H9 (cell line): ENCODE measurements at regions not wholly inside any gene's neighbourhood (a gene's known extent, or its start where the extent isn't known, plus 50 kb on each side); places are given as distances from the start of the nearest gene placed in this dataset.

Experiments used
- DNase-seq: peaks from one replicate; pipeline ENCODE4 v3.0.0-alpha.2; 2017
- H2AFZ ChIP-seq: one replicate; pipeline ENCODE4 v1.6.1; 2013; ENCODE audit warnings: mild to moderate bottlenecking, low read length, control low read depth, moderate library complexity
- H2AK5ac ChIP-seq: 2 replicates; pipeline ENCODE4 v1.6.1; 2013; ENCODE audit warnings: low read length, control low read depth, mixed read lengths; ENCODE audit not compliant: insufficient read length
- H2BK120ac ChIP-seq: one replicate; pipeline ENCODE4 v1.6.1; 2013; ENCODE audit warnings: low read depth, mild to moderate bottlenecking, low read length, control low read depth, inconsistent platforms; ENCODE audit not compliant: poor library complexity, severe bottlenecking
- H2BK12ac ChIP-seq: 2 replicates; pipeline ENCODE4 v1.6.1; 2013; ENCODE audit warnings: low read length, control low read depth, mixed read lengths, low read depth; ENCODE audit not compliant: insufficient read length
- H2BK15ac ChIP-seq: 2 replicates; pipeline ENCODE4 v1.6.1; 2013; ENCODE audit warnings: low read depth, low read length, control low read depth
- H2BK20ac ChIP-seq: one replicate; pipeline ENCODE4 v1.6.1; 2013; ENCODE audit warnings: low read depth, mild to moderate bottlenecking, low read length, control low read depth, inconsistent platforms; ENCODE audit not compliant: poor library complexity, severe bottlenecking
- H2BK5ac ChIP-seq: 2 replicates; pipeline ENCODE4 v1.6.1; 2013; ENCODE audit warnings: low read length, control low read depth, mixed read lengths; ENCODE audit not compliant: insufficient read length
- H3K14ac ChIP-seq: 2 replicates; pipeline ENCODE4 v1.6.1; 2013; ENCODE audit warnings: low read length, control low read depth; ENCODE audit not compliant: insufficient read depth
- H3K18ac ChIP-seq: 2 replicates; pipeline ENCODE4 v1.6.1; 2013; ENCODE audit warnings: low read depth, mild to moderate bottlenecking, mixed read lengths, low read length, control low read depth; ENCODE audit not compliant: insufficient read length
- H3K23ac ChIP-seq: 2 replicates; pipeline ENCODE4 v1.6.1; 2013; ENCODE audit warnings: low read length, control low read depth, mixed read lengths, low read depth; ENCODE audit not compliant: insufficient read length
- H3K23me2 ChIP-seq: 2 replicates; pipeline ENCODE4 v1.6.1; 2013; ENCODE audit warnings: low read depth, mild to moderate bottlenecking, mixed read lengths, low read length, control low read depth; ENCODE audit not compliant: insufficient read length, poor library complexity, severe bottlenecking
- H3K27ac ChIP-seq: 2 replicates; pipeline ENCODE4 v1.5.1; 2013; ENCODE audit warnings: low read length, control low read depth, mixed read lengths, low read depth; ENCODE audit not compliant: insufficient read length
- H3K27me3 ChIP-seq: 2 replicates; pipeline ENCODE4 v1.6.1; 2013; ENCODE audit warnings: low read length, control low read depth, inconsistent platforms; ENCODE audit not compliant: insufficient read depth
- H3K4ac ChIP-seq: 2 replicates; pipeline ENCODE4 v1.6.1; 2013; ENCODE audit warnings: low read depth, mild to moderate bottlenecking, control low read depth, inconsistent platforms, low read length, moderate library complexity
- H3K4me1 ChIP-seq: 2 replicates; pipeline ENCODE4 v1.6.1; 2013; ENCODE audit warnings: low read length, control low read depth, inconsistent platforms; ENCODE audit not compliant: insufficient read depth
- H3K4me2 ChIP-seq: 2 replicates; pipeline ENCODE4 v1.6.1; 2013; ENCODE audit warnings: low read length, control low read depth, mixed read lengths; ENCODE audit not compliant: insufficient read length, insufficient read depth
- H3K56ac ChIP-seq: 2 replicates; pipeline ENCODE4 v1.6.1; 2013; ENCODE audit warnings: low read depth, mild to moderate bottlenecking, mixed read lengths, low read length, control low read depth; ENCODE audit not compliant: insufficient read length
- H3K79me1 ChIP-seq: 2 replicates; pipeline ENCODE4 v1.6.1; 2013; ENCODE audit warnings: low read depth, mild to moderate bottlenecking, moderate library complexity, low read length, control low read depth, inconsistent platforms; ENCODE audit not compliant: insufficient read depth, poor library complexity, severe bottlenecking
- H3K79me2 ChIP-seq: 2 replicates; pipeline ENCODE4 v1.6.1; 2013; ENCODE audit warnings: low read length, control low read depth, inconsistent platforms; ENCODE audit not compliant: insufficient read depth
- H3K9ac ChIP-seq: 2 replicates; pipeline ENCODE4 v1.6.1; 2013; ENCODE audit warnings: low read length, control low read depth, mixed read lengths; ENCODE audit not compliant: insufficient read length; ENCODE audit errors: extremely low read depth
- H3K9me3 ChIP-seq: one replicate; pipeline ENCODE4 v1.6.1; 2013; ENCODE audit warnings: low read depth, low read length, inconsistent platforms; ENCODE audit not compliant: control insufficient read depth
- H3T11ph ChIP-seq: one replicate; pipeline ENCODE4 v1.6.1; 2013; ENCODE audit warnings: mild to moderate bottlenecking, low read length, control low read depth, inconsistent platforms
- H4K20me1 ChIP-seq: one replicate; pipeline ENCODE4 v1.6.1; 2013; ENCODE audit not compliant: control insufficient read depth, insufficient read length, insufficient read depth
- H4K5ac ChIP-seq: 2 replicates; pipeline ENCODE4 v1.6.1; 2013; ENCODE audit warnings: low read depth, mild to moderate bottlenecking, mixed read lengths, low read length, control low read depth; ENCODE audit not compliant: insufficient read length
- H4K8ac ChIP-seq: replicated peaks from 2 replicates; pipeline ENCODE4 v1.6.1; 2013; ENCODE audit warnings: low read length, control low read depth, mixed read lengths, low read depth; ENCODE audit not compliant: insufficient read length
- H4K91ac ChIP-seq: 2 replicates; pipeline ENCODE4 v1.6.1; 2013; ENCODE audit warnings: low read depth, mild to moderate bottlenecking, moderate library complexity, mixed read lengths, low read length, control low read depth; ENCODE audit not compliant: insufficient read length
- H3K27ac Mint-ChIP-seq, 3 experiments: 2 replicates in 2 of 3; 3 replicates in 1 of 3; pipeline ENCODE4 v1.8.0; 2020 to 2021; ENCODE audit warnings: mixed read lengths in 3 of 3, mild to moderate bottlenecking in 1 of 3, moderate library complexity in 1 of 3
- H3K27me3 Mint-ChIP-seq: 2 replicates; pipeline ENCODE4 v1.8.0; 2021; ENCODE audit warnings: low read depth, mild to moderate bottlenecking, moderate library complexity, mixed read lengths
- H3K36me3 Mint-ChIP-seq, 3 experiments: 2 replicates in 2 of 3; 3 replicates in 1 of 3; pipeline ENCODE4 v1.8.0; 2020 to 2021; ENCODE audit warnings: low read depth in 3 of 3, mixed read lengths in 3 of 3; ENCODE audit not compliant: insufficient read depth in 1 of 3
- H3K4me1 Mint-ChIP-seq, 2 experiments: 2 replicates each; pipeline ENCODE4 v1.8.0; 2020; ENCODE audit warnings: mixed read lengths in 2 of 2
- H3K4me3 Mint-ChIP-seq, 2 experiments: 2 replicates in 1 of 2; 3 replicates in 1 of 2; pipeline ENCODE4 v1.8.0; 2020 to 2021; ENCODE audit warnings: mild to moderate bottlenecking in 2 of 2, mixed read lengths in 2 of 2, moderate library complexity in 1 of 2
- H3K9me3 Mint-ChIP-seq, 2 experiments: 2 replicates in 1 of 2; 3 replicates in 1 of 2; pipeline ENCODE4 v1.8.0; 2020; ENCODE audit warnings: mild to moderate bottlenecking in 2 of 2, mixed read lengths in 2 of 2, moderate library complexity in 1 of 2
- CTCF ChIP-seq: fragments of 200-600 bp; sonication (generic); conservative IDR thresholded peaks from 3 replicates; pipeline ENCODE4 v1.8.0; 2021; ENCODE audit warnings: antibody characterized with exemption, mild to moderate bottlenecking
- WGBS: extraction: QIAGEN DNeasy Blood & Tissue Kit; methylation state at CpG from one replicate; pipeline ENCODE4 v1.1.7; 2013; ENCODE audit warnings: missing lambda C conversion rate, low lambda C conversion rate, mixed read lengths; ENCODE audit not compliant: insufficient read length; ENCODE audit errors: extremely low coverage; 5-methylcytosine and 5-hydroxymethylcytosine counted together

GRCh38 chr4:161303551-161303950, 860.2 kb downstream of the FSTL5 start:
- no peaks in the 10 kb centered on the region for H3K4me1 ChIP-seq
- no peak overlapping the region for H2BK20ac ChIP-seq
- H2BK120ac ChIP-seq = no peak overlapping the region
- no peak overlapping the region for H3K27ac Mint-ChIP-seq
- no peak overlapping the region for H3K4me2 ChIP-seq
- H3K9me3 Mint-ChIP-seq = peaks cover 10 to 20% of the 10 kb centered on the region in 2 experiments; a peak in 4 of 5 replicates
- no peak overlapping the region for H3K9ac ChIP-seq
- H3K36me3 Mint-ChIP-seq = peaks cover 0 to 10% (median 3%) of the 10 kb centered on the region in 3 experiments
- no peak overlapping the region for H2AFZ ChIP-seq
- no peak overlapping the region for H3K14ac ChIP-seq
- H3K79me2 ChIP-seq = no peaks in the 10 kb centered on the region
- no peaks in the 10 kb centered on the region for H3K79me1 ChIP-seq
- no peak overlapping the region for H3K27ac ChIP-seq
- H3K27me3 Mint-ChIP-seq = no peaks in the 10 kb centered on the region
- H3K4me1 Mint-ChIP-seq = no peaks in the 10 kb centered on the region
- H3K23ac ChIP-seq = no peak overlapping the region
- H3T11ph ChIP-seq = no peak overlapping the region
- DNase-seq = no peak
- H3K56ac ChIP-seq = no peak overlapping the region
- no peak overlapping the region for H3K4ac ChIP-seq
- H4K91ac ChIP-seq = no peak overlapping the region
- no peaks in the 10 kb centered on the region for H4K20me1 ChIP-seq
- no peak overlapping the region for H3K18ac ChIP-seq
- H4K8ac ChIP-seq = no peak overlapping the region
- TF ChIP-seq CTCF = no peak
- H4K5ac ChIP-seq = no peak overlapping the region
- no peak overlapping the region for H2BK5ac ChIP-seq
- no peaks in the 10 kb centered on the region for H3K9me3 ChIP-seq
- no peak overlapping the region for H3K4me3 Mint-ChIP-seq
- no peak overlapping the region for H2AK5ac ChIP-seq
- no peaks in the 10 kb centered on the region for H3K23me2 ChIP-seq
- no peaks in the 10 kb centered on the region for H3K27me3 ChIP-seq
- H2BK12ac ChIP-seq = no peak overlapping the region
- no peak overlapping the region for H2BK15ac ChIP-seq
- WGBS = no CpG with 5 or more reads among the region's 2 CpGs
